ACC112 (cell line): ENCODE measurements at regions not wholly inside any gene's neighbourhood (a gene's known extent, or its start where the extent isn't known, plus 50 kb on each side); places are given as distances from the start of the nearest gene placed in this dataset.

Experiments used
- H2AFZ ChIP-seq: fragments of 200-600 bp; sonication (generic); one replicate; pipeline ENCODE4 v1.6.0; 2017; ENCODE audit warnings: antibody characterized with exemption, low read length; ENCODE audit not compliant: unreplicated experiment
- H3K27ac ChIP-seq: fragments of 200-600 bp; sonication (generic); 2 replicates; pipeline ENCODE4 v1.5.1; 2014; ENCODE audit warnings: low read depth, mild to moderate bottlenecking, antibody characterized with exemption, low read length, moderate library complexity
- H3K27me3 ChIP-seq: fragments of 200-600 bp; sonication (generic); 2 replicates; pipeline ENCODE4 v1.6.1; 2014; ENCODE audit warnings: mild to moderate bottlenecking, antibody characterized with exemption, low read length, moderate library complexity, mixed read lengths; ENCODE audit not compliant: insufficient read depth
- H3K36me3 ChIP-seq: fragments of 200-600 bp; sonication (generic); 2 replicates; pipeline ENCODE4 v1.6.1; 2016; ENCODE audit warnings: mild to moderate bottlenecking, antibody characterized with exemption, low read length, moderate library complexity, mixed read lengths; ENCODE audit not compliant: insufficient read depth
- H3K4me1 ChIP-seq: fragments of 200-600 bp; sonication (generic); one replicate; pipeline ENCODE4 v1.6.1; 2016; ENCODE audit warnings: low read length, mixed read lengths; ENCODE audit not compliant: insufficient read depth, unreplicated experiment, control insufficient read depth
- H3K4me3 ChIP-seq: fragments of 200-600 bp; sonication (generic); 2 replicates; pipeline ENCODE4 v1.5.1; 2014; ENCODE audit warnings: mild to moderate bottlenecking, low read depth, low read length
- H3K79me2 ChIP-seq: fragments of 200-600 bp; sonication (generic); one replicate; pipeline ENCODE4 v1.6.0; 2016; ENCODE audit warnings: low read length; ENCODE audit not compliant: control insufficient read depth, unreplicated experiment, insufficient read depth

- Histone ChIP-seq H3K27me3 (no peaks in the 10 kb centered on the region), H3K27ac (no peak overlapping the region), H3K4me3 (no peak overlapping the region), H3K36me3 (no peaks in the 10 kb centered on the region), H2AFZ (peak overlapping the region; percentile 23), H3K79me2 (no peaks in the 10 kb centered on the region), H3K4me1 (peaks cover 17% of the 10 kb centered on the region)
Observed at GRCh38 chr5:33277061-33277650, 163.6 kb upstream of the TARS1 start.

- Histone ChIP-seq H3K79me2 (no peaks in the 10 kb centered on the region), H3K4me1 (peaks cover 12% of the 10 kb centered on the region), H3K27me3 (no peaks in the 10 kb centered on the region), H3K27ac (no peak overlapping the region), H2AFZ (peak overlapping the region; percentile 78), H3K4me3 (no peak overlapping the region), H3K36me3 (no peaks in the 10 kb centered on the region)
Observed at GRCh38 chr5:33281431-33281843, 159.3 kb upstream of the TARS1 start.

GRCh38 chr5:33282157-33282556 lies 158.6 kb upstream of the TARS1 start:
- H3K79me2 ChIP-seq = no peaks in the 10 kb centered on the region
- H3K36me3 ChIP-seq = no peaks in the 10 kb centered on the region
- H3K4me1 ChIP-seq = peaks cover 12% of the 10 kb centered on the region
- H3K27ac ChIP-seq = no peak overlapping the region
- no peak overlapping the region for H3K4me3 ChIP-seq
- peak overlapping the region; percentile 17 for H2AFZ ChIP-seq
- H3K27me3 ChIP-seq = no peaks in the 10 kb centered on the region

- Histone ChIP-seq H3K27me3 (no peaks in the 10 kb centered on the region), H3K4me3 (no peak overlapping the region), H3K27ac (no peak overlapping the region)
Observed at GRCh38 chr5:33282696-33283095, 158.1 kb upstream of the TARS1 start.

GRCh38 chr5:33283243-33283642 lies 157.5 kb upstream of the TARS1 start:
- H3K79me2 ChIP-seq = no peaks in the 10 kb centered on the region
- no peak overlapping the region for H3K27ac ChIP-seq
- no peak overlapping the region for H3K4me3 ChIP-seq
- H3K36me3 ChIP-seq = no peaks in the 10 kb centered on the region
- H2AFZ ChIP-seq = no peak overlapping the region
- no peaks in the 10 kb centered on the region for H3K27me3 ChIP-seq
- H3K4me1 ChIP-seq = peaks cover 12% of the 10 kb centered on the region

More at GRCh38 chr5:33282696-33283095, 158.1 kb upstream of the TARS1 start:
- H3K36me3 ChIP-seq = no peaks in the 10 kb centered on the region
- H3K79me2 ChIP-seq = no peaks in the 10 kb centered on the region
- H3K4me1 ChIP-seq = peaks cover 12% of the 10 kb centered on the region
- peak overlapping the region; percentile 17 for H2AFZ ChIP-seq

- peak overlapping the region; percentile 42 for H2AFZ ChIP-seq
- no peaks in the 10 kb centered on the region for H3K27me3 ChIP-seq
- no peaks in the 10 kb centered on the region for H3K79me2 ChIP-seq
- no peak overlapping the region for H3K4me3 ChIP-seq
- H3K36me3 ChIP-seq = no peaks in the 10 kb centered on the region
- peaks cover 12% of the 10 kb centered on the region for H3K4me1 ChIP-seq
- no peak overlapping the region for H3K27ac ChIP-seq
Observed at GRCh38 chr5:33284681-33285080, 156.1 kb upstream of the TARS1 start.

- H2AFZ ChIP-seq = no peak overlapping the region
- H3K79me2 ChIP-seq = no peaks in the 10 kb centered on the region
- no peak overlapping the region for H3K4me3 ChIP-seq
- H3K27ac ChIP-seq = no peak overlapping the region
- H3K36me3 ChIP-seq = no peaks in the 10 kb centered on the region
- no peaks in the 10 kb centered on the region for H3K27me3 ChIP-seq
- H3K4me1 ChIP-seq = no peaks in the 10 kb centered on the region
Observed at GRCh38 chr5:33287242-33287641, 153.5 kb upstream of the TARS1 start.

- H3K36me3 ChIP-seq = no peaks in the 10 kb centered on the region
- no peak overlapping the region for H2AFZ ChIP-seq
- no peak overlapping the region for H3K4me3 ChIP-seq
- H3K4me1 ChIP-seq = no peaks in the 10 kb centered on the region
- no peaks in the 10 kb centered on the region for H3K27me3 ChIP-seq
- no peaks in the 10 kb centered on the region for H3K79me2 ChIP-seq
- H3K27ac ChIP-seq = no peak overlapping the region
Observed at GRCh38 chr5:33291216-33292000, 149.4 kb upstream of the TARS1 start.

- Histone ChIP-seq H3K79me2 (no peaks in the 10 kb centered on the region), H3K27ac (no peak overlapping the region), H3K27me3 (no peaks in the 10 kb centered on the region), H3K4me1 (peaks cover 20% of the 10 kb centered on the region), H3K36me3 (no peaks in the 10 kb centered on the region), H3K4me3 (no peak overlapping the region), H2AFZ (no peak overlapping the region)
Observed at GRCh38 chr5:33297760-33298216, 143.0 kb upstream of the TARS1 start.

GRCh38 chr5:33299621-33300208 lies 141.1 kb upstream of the TARS1 start:
- no peaks in the 10 kb centered on the region for H3K36me3 ChIP-seq
- H3K4me3 ChIP-seq = peak overlapping the region; percentile 37
- peak overlapping the region; percentile 76 for H3K27ac ChIP-seq
- H3K4me1 ChIP-seq = peaks cover 20% of the 10 kb centered on the region
- peak overlapping the region; percentile 77 for H2AFZ ChIP-seq
- H3K79me2 ChIP-seq = no peaks in the 10 kb centered on the region
- H3K27me3 ChIP-seq = no peaks in the 10 kb centered on the region
